Neural crest cell (in vitro differentiated cells): ENCODE measurements at regions not wholly inside any gene's neighbourhood (a gene's known extent, or its start where the extent isn't known, plus 50 kb on each side); places are given as distances from the start of the nearest gene placed in this dataset.

Source experiments
- DNase-seq: peaks from one replicate; pipeline ENCODE4 v3.0.0; 2021; ENCODE audit warnings: low read depth, mixed read lengths, low spot score
- H3K27ac Mint-ChIP-seq: one replicate; pipeline ENCODE4 v1.8.0; 2021; ENCODE audit warnings: mild to moderate bottlenecking, mixed read lengths; ENCODE audit not compliant: unreplicated experiment
- H3K27me3 Mint-ChIP-seq: 2 replicates; pipeline ENCODE4 v1.8.0; 2021; ENCODE audit warnings: low read depth, mild to moderate bottlenecking, mixed read lengths
- H3K36me3 Mint-ChIP-seq: 2 replicates; pipeline ENCODE4 v1.8.0; 2021; ENCODE audit warnings: low read depth, mild to moderate bottlenecking, mixed read lengths
- H3K4me1 Mint-ChIP-seq: 2 replicates; pipeline ENCODE4 v1.8.0; 2021; ENCODE audit warnings: mixed read lengths
- H3K4me3 Mint-ChIP-seq: one replicate; pipeline ENCODE4 v1.8.0; 2021; ENCODE audit warnings: mild to moderate bottlenecking, mixed read lengths
- H3K9me3 Mint-ChIP-seq: 2 replicates; pipeline ENCODE4 v1.8.0; 2021; ENCODE audit warnings: mixed read lengths
- TF ChIP-seq, protein P1 (sequence below): fragments of 200-600 bp; sonication (generic); conservative IDR thresholded peaks from 2 replicates; pipeline ENCODE4 v1.5.0; 2021; ENCODE audit warnings: antibody characterized with exemption, mild to moderate bottlenecking

DNA sequence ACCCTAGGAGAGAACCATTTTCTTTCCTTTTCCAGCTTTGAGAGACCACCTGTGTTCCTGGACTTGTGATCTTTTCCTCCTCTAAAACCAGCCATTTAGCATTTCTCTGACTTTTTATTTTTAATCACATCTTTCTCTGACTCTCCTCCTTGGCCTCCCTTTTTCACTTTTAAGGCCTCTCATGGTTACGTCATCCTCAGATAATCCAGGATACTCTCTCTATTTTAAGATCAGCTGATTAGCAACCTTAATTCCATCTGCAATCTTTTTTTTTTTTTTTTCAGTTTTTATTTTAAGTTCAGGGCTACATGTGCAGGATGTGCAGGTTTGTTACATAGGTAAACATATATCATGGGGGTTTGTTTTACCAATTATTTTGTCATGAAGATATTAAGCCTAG is 54.0 kb downstream of the RFPL4B start:
- TF ChIP-seq, protein P1, sequence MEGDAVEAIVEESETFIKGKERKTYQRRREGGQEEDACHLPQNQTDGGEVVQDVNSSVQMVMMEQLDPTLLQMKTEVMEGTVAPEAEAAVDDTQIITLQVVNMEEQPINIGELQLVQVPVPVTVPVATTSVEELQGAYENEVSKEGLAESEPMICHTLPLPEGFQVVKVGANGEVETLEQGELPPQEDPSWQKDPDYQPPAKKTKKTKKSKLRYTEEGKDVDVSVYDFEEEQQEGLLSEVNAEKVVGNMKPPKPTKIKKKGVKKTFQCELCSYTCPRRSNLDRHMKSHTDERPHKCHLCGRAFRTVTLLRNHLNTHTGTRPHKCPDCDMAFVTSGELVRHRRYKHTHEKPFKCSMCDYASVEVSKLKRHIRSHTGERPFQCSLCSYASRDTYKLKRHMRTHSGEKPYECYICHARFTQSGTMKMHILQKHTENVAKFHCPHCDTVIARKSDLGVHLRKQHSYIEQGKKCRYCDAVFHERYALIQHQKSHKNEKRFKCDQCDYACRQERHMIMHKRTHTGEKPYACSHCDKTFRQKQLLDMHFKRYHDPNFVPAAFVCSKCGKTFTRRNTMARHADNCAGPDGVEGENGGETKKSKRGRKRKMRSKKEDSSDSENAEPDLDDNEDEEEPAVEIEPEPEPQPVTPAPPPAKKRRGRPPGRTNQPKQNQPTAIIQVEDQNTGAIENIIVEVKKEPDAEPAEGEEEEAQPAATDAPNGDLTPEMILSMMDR, result no peak
- DNase-seq, result no peak
- Mint-ChIP-seq H3K4me1 (peaks cover 7% of the 10 kb centered on the region), H3K27me3 (no peaks in the 10 kb centered on the region), H3K27ac (no peak overlapping the region), H3K4me3 (no peak overlapping the region), H3K36me3 (peaks cover 25% of the 10 kb centered on the region), H3K9me3 (peaks cover 16% of the 10 kb centered on the region)

DNA sequence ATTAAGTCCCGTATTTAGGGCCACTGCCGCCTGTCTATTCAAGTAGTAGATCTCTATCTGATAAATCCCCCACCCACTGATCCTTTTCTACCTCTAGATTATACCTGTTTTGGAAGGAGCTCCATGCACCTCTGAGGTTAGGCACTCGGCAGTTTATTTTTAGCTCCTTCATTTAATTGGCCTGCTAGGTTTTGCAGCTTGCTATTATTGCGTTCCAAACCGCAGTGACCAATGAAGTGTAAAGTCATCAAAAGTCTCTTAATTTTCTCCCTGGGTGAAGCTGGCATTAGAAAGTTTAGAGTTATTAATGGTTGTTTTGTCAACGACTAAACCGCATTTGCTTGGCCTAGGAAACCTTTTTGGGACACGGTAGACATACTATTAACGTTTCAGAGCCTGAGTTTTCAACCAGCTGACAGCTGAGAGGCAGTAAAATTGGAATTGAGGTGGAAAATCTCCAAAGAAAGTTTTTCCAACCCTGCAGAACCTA is 60.0 kb downstream of the RFPL4B start:
- Mint-ChIP-seq H3K4me3 (no peak overlapping the region), H3K4me1 (peaks cover 26% of the 10 kb centered on the region), H3K27ac (no peak overlapping the region), H3K27me3 (no peaks in the 10 kb centered on the region), H3K36me3 (peaks cover 17% of the 10 kb centered on the region), H3K9me3 (peaks cover 10% of the 10 kb centered on the region)
- TF ChIP-seq, protein P1, result no peak
- no peak for DNase-seq

DNA sequence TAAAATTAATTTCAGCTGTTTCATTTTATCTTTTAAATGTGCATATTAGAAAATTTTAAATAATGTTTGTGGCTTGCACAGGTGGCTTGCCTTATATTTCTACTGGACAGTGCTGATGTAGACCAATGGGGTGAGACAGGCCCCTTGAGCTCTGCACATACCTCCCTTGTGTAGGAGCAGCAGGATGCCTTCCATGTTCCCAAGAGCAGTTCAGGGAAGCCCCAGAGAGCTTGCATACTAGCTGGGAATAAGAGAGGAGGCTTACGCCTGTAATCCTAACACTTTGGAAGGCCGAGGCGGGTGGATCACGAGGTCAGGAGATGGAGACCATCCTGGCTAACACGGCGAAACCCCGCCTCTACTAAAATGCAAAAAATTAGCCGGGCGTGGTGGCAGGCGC is 61.4 kb downstream of the RFPL4B start:
- H3K27me3 Mint-ChIP-seq, result no peaks in the 10 kb centered on the region
- TF ChIP-seq, protein P1, result no peak
- H3K4me3 Mint-ChIP-seq, result no peak overlapping the region
- H3K4me1 Mint-ChIP-seq, result peaks cover 19% of the 10 kb centered on the region
- no peak for DNase-seq
- peaks cover 5% of the 10 kb centered on the region for H3K36me3 Mint-ChIP-seq
- no peaks in the 10 kb centered on the region for H3K9me3 Mint-ChIP-seq
- H3K27ac Mint-ChIP-seq, result no peak overlapping the region

DNA sequence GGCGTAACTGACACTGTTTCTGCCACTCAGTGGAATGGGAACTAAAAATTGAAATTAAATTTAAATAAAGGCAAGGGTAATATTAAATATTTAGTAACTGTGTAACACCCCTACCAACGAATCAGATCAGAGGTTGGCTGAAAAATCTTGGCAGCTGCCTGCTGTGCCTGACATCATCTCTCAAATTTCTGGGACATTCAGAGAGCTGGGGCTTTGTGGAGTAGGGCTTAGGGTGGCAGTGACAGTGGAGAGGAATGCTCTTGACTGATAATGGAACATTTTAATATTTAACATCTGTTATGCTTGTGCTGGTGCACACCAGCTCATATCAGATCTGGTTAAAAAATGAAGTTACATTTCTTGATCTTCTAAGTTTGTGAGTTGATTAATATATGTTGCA is 62.2 kb downstream of the RFPL4B start:
- Mint-ChIP-seq H3K4me3 (no peak overlapping the region), H3K27ac (no peak overlapping the region), H3K36me3 (peaks cover 4% of the 10 kb centered on the region), H3K27me3 (no peaks in the 10 kb centered on the region), H3K4me1 (peaks cover 19% of the 10 kb centered on the region), H3K9me3 (no peaks in the 10 kb centered on the region)
- DNase-seq, result no peak
- TF ChIP-seq, protein P1, result no peak

DNA sequence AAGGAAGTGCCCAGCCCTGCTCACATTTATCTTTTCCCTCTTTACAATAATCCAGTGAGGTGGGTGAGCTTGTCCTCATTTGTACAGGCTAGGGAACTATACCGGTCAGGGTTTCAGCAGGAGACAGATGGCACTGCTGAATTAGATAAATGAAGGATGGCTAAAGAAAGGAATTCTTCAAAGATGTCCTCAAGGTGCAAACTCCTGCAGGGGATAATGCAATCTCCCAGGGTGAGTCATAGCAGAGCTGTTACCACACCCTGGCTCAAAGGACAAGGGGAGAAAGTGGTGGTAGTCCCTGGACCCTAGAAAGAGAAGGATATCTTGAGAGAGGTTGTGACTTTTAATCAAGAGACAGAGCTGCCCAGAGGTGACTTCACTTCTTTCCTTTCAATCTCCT is 66.7 kb downstream of the RFPL4B start:
- DNase-seq, result no peak
- Mint-ChIP-seq H3K4me1 (peaks cover 4% of the 10 kb centered on the region), H3K4me3 (no peak overlapping the region), H3K9me3 (peaks cover 17% of the 10 kb centered on the region), H3K27me3 (no peaks in the 10 kb centered on the region), H3K27ac (no peak overlapping the region), H3K36me3 (peaks cover 6% of the 10 kb centered on the region)
- TF ChIP-seq, protein P1, result no peak

DNA sequence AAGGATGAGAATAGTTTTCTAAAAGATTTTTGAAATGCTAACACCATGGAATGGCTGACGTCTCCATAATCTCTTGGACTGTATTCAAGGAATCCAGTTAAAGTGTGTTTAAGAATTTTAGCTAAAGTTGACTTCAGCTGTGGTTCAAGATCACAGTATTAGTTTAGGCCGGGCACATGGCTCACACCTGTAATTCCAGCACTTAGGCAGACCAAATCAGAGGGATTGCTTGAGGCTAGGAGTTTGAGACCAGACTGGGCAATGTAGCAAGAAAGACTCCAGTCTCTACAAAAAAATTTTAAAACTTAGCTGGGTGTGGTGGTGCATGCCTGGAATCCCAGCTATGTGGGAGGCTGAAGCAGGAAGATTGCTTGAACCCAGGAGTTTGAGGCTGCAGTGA is 68.2 kb downstream of the RFPL4B start:
- Mint-ChIP-seq H3K27me3 (no peaks in the 10 kb centered on the region), H3K4me1 (no peaks in the 10 kb centered on the region), H3K9me3 (peaks cover 18% of the 10 kb centered on the region), H3K4me3 (no peak overlapping the region), H3K27ac (no peak overlapping the region), H3K36me3 (peaks cover 9% of the 10 kb centered on the region)
- no peak for DNase-seq
- TF ChIP-seq, protein P1, result no peak
